SK-N-SH (cell line): ENCODE measurements at regions not wholly inside any gene's neighbourhood (a gene's known extent, or its start where the extent isn't known, plus 50 kb on each side); places are given as distances from the start of the nearest gene placed in this dataset.

Experiments
- CTCF ChIA-PET: fragments of 300-600, 350-600 bp; formaldehyde crosslinking; extraction: SDS; loops from one replicate; lab custom pipeline; 2021; lab: Yijun Ruan, JAX
- POLR2A ChIA-PET: fragments of 350-600 bp; sonication (Branson Sonifier 250); formaldehyde crosslinking; extraction: SDS; loops from one replicate; lab custom pipeline; 2020; ENCODE audit warnings: antibody characterized with exemption, inconsistent platforms; lab: Yijun Ruan, JAX
- DNase-seq: peaks from one replicate; pipeline ENCODE4 v3.0.0; 2012
- H2AFZ ChIP-seq: fragments of 200-600 bp; sonication (generic); 2 replicates; pipeline ENCODE4 v1.8.1; 2016; ENCODE audit warnings: antibody characterized with exemption, mild to moderate bottlenecking, low read depth
- H3F3A ChIP-seq: fragments of 200-600 bp; sonication (generic); replicated peaks from 2 replicates; pipeline ENCODE3; 2016; ENCODE audit warnings: antibody characterized with exemption, mild to moderate bottlenecking; ENCODE audit not compliant: insufficient read depth
- H3K27ac ChIP-seq, 2 experiments: fragments of 200-500 bp in 1 of 2; fragments of 200-600 bp in 1 of 2; sonication (Bioruptor generic) in 1 of 2; sonication (generic), shearing (Covaris generic) in 1 of 2; 2 replicates each; pipeline versions ENCODE4 v1.5.1 to v1.6.1; 2014 to 2016; ENCODE audit warnings: low read depth in 2 of 2, inconsistent platforms in 1 of 2, low read length in 1 of 2, mild to moderate bottlenecking in 1 of 2, mixed read lengths in 1 of 2
- H3K27me3 ChIP-seq: fragments of 200-600 bp; sonication (generic), shearing (Covaris generic); 2 replicates; pipeline ENCODE4 v1.6.1; 2016; ENCODE audit warnings: mixed run types; ENCODE audit not compliant: insufficient read depth
- H3K36me3 ChIP-seq, 2 experiments: fragments of 200-500 bp in 1 of 2; fragments of 200-600 bp in 1 of 2; sonication (Bioruptor generic) in 1 of 2; sonication (generic) in 1 of 2; replicated peaks in 1 of 2; 2 replicates each; pipeline versions ENCODE3 to v1.5.1; 2014 to 2016; ENCODE audit warnings: low read length in 1 of 2, mild to moderate bottlenecking in 1 of 2; ENCODE audit not compliant: insufficient read depth in 2 of 2, control insufficient read depth in 1 of 2
- H3K4me1 ChIP-seq, 2 experiments: fragments of 200-500 bp in 1 of 2; fragments of 200-600 bp in 1 of 2; sonication (Bioruptor generic) in 1 of 2; sonication (generic), shearing (Covaris generic) in 1 of 2; 2 replicates each; pipeline versions ENCODE4 v1.5.1 to v1.6.1; 2014 to 2016; ENCODE audit warnings: low read depth in 1 of 2, low read length in 1 of 2, mixed run types in 1 of 2; ENCODE audit not compliant: insufficient read depth in 2 of 2, control insufficient read depth in 1 of 2
- H3K4me2 ChIP-seq: fragments of 200-600 bp; sonication (generic), shearing (Covaris generic); 2 replicates; pipeline ENCODE4 v1.6.1; 2017; ENCODE audit warnings: mixed run types
- H3K4me3 ChIP-seq, 2 experiments: fragments of 200-500 bp in 1 of 2; fragments of 200-600 bp in 1 of 2; sonication (Bioruptor generic) in 1 of 2; sonication (generic), shearing (Covaris generic) in 1 of 2; 2 replicates each; pipeline versions ENCODE4 v1.5.1 to v1.8.1; 2014 to 2016; ENCODE audit warnings: low read depth in 2 of 2, inconsistent platforms in 1 of 2, low read length in 1 of 2, mild to moderate bottlenecking in 1 of 2, mixed read lengths in 1 of 2, moderate library complexity in 1 of 2
- H3K79me2 ChIP-seq: fragments of 200-600 bp; sonication (generic); 2 replicates; pipeline ENCODE4 v1.8.1; 2017; ENCODE audit warnings: mild to moderate bottlenecking; ENCODE audit not compliant: insufficient read depth
- H3K9ac ChIP-seq: fragments of 200-600 bp; sonication (generic); 2 replicates; pipeline ENCODE4 v1.6.1; 2017; ENCODE audit warnings: mixed run types
- H3K9me2 ChIP-seq: fragments of 200-600 bp; sonication (generic); 2 replicates; pipeline ENCODE4 v1.6.1; 2017; ENCODE audit warnings: mixed run types
- H3K9me3 ChIP-seq: fragments of 200-600 bp; sonication (generic); 2 replicates; pipeline ENCODE4 v1.6.1; 2017; ENCODE audit warnings: mixed run types, mild to moderate bottlenecking, moderate library complexity
- H4K20me1 ChIP-seq: fragments of 200-600 bp; sonication (generic); 2 replicates; pipeline ENCODE4 v1.6.1; 2017; ENCODE audit warnings: mild to moderate bottlenecking, mixed run types; ENCODE audit not compliant: insufficient read depth
- CHD2 ChIP-seq: fragments of 150-350 bp; IDR thresholded peaks from 2 replicates; pipeline ENCODE4 v1.6.1; 2018; ENCODE audit warnings: low read length; ENCODE audit not compliant: partially characterized antibody
- CTCF ChIP-seq: fragments of 200-600 bp; sonication (generic); IDR thresholded peaks from 2 replicates; pipeline ENCODE4 v1.6.1; 2017; ENCODE audit warnings: antibody characterized with exemption, mild to moderate bottlenecking, moderate library complexity
- FOSL2 ChIP-seq: IDR thresholded peaks from 2 replicates; pipeline ENCODE4 v1.4.0; 2012; ENCODE audit warnings: low read depth, mild to moderate bottlenecking, moderate library complexity, borderline replicate concordance
- IRF3 ChIP-seq: fragments of 150-350 bp; IDR thresholded peaks from 2 replicates; pipeline ENCODE4 v1.6.1; 2016; ENCODE audit warnings: mild to moderate bottlenecking, low read depth, low read length
- NRF1 ChIP-seq: IDR thresholded peaks from 2 replicates; pipeline ENCODE4 v1.6.1; 2012; ENCODE audit warnings: low read depth, mild to moderate bottlenecking, low read length
- RAD21 ChIP-seq: IDR thresholded peaks from 2 replicates; pipeline ENCODE4 v1.6.1; 2012; ENCODE audit warnings: mild to moderate bottlenecking, low read length
- RCOR1 ChIP-seq: fragments of 150-350 bp; IDR thresholded peaks from 2 replicates; pipeline ENCODE4 v1.6.1; 2017; ENCODE audit warnings: antibody characterized with exemption, low read length
- SMC3 ChIP-seq: IDR thresholded peaks from 2 replicates; pipeline ENCODE4 v1.6.1; 2012; ENCODE audit warnings: low read depth, low read length, improper control_type of control experiment
- TAF1 ChIP-seq: IDR thresholded peaks from 2 replicates; pipeline ENCODE4 v1.6.1; 2012; ENCODE audit warnings: low read depth, mild to moderate bottlenecking, low read length, moderate library complexity, borderline replicate concordance
- TCF12 ChIP-seq: IDR thresholded peaks from 2 replicates; pipeline ENCODE4 v1.4.0; 2012
- WGBS: methylation state at CpG from one replicate; pipeline ENCODE4 v1.1.6; 2017; ENCODE audit warnings: low lambda C conversion rate; 5-methylcytosine and 5-hydroxymethylcytosine counted together

DNA sequence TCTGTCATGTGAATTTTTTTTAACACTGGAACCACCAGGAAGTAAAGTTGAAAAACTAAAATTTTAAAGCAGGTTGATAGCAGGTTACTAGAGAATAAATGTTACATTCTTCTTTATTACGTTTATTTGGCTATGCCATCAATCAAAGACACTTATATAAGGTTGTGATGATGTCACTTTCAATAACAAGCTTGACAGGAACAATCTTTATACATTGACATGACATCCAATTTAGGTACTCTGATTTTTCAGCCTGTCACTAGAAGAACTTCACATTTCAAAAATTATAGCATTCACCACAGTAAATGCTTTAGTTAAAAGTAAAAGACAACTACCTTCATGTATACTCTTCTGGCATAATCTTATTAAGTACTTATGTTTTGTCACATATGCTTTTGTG lies 696.8 kb upstream of the NCAM2 start (continued):
- TF ChIP-seq TCF12 (no peak), CTCF (no peak), NRF1 (no peak), RAD21 (no peak), IRF3 (no peak), TAF1 (no peak), FOSL2 (no peak)
- TF ChIP-seq, all 33 proteins: peak for 0

GRCh38 chr21:20302084-20302483 lies 696.1 kb upstream of the NCAM2 start:
- 15% methylated on average over 6 of the region's 6 CpGs for WGBS
- POLR2A ChIA-PET, result no interaction called here
- CTCF ChIA-PET, result no interaction called here

DNA sequence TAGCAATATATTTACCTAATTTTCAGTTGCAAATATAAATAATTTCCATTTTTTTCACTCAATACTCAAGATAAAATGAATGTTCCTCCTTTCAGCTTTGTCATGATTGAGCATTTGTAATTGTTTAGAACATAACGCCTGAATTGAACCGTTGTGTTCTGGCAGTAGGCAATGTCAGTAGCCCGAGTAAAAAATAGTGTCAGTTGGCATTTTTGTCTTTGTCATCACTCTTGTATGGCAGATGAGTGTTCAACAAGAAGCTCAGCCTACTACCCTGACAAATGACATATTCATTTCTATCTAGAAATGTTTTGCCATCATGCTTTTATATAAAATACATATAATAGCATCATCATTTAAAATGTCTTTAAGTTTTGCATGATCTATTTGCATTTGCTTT lies 691.4 kb upstream of the NCAM2 start:
- H3K9ac ChIP-seq, result no peak overlapping the region
- no peak for TF ChIP-seq CHD2
- TF ChIP-seq TAF1, result no peak
- TF ChIP-seq RCOR1, result no peak
- CTCF ChIA-PET, result no interaction called here
- H3K9me3 ChIP-seq, result no peaks in the 10 kb centered on the region
- POLR2A ChIA-PET, result no interaction called here
- 29% methylated on average over 3 of the region's 3 CpGs for WGBS
- no peak for DNase-seq
- H3K4me3 ChIP-seq, result no peak overlapping the region
- no peaks in the 10 kb centered on the region for H3K36me3 ChIP-seq
- H3K4me1 ChIP-seq, result no peaks in the 10 kb centered on the region
- no peak overlapping the region for H3K27ac ChIP-seq
- H3K4me2 ChIP-seq, result no peak overlapping the region
- no peaks in the 10 kb centered on the region for H3K9me2 ChIP-seq
- H3F3A ChIP-seq, result no peaks in the 10 kb centered on the region
- no peaks in the 10 kb centered on the region for H3K27me3 ChIP-seq
- H3K79me2 ChIP-seq, result no peaks in the 10 kb centered on the region
- no peak overlapping the region for H2AFZ ChIP-seq
- no peaks in the 10 kb centered on the region for H4K20me1 ChIP-seq

More at GRCh38 chr21:20302084-20302483, 696.1 kb upstream of the NCAM2 start:
- Histone ChIP-seq H2AFZ (no peak overlapping the region), H3K9me3 (no peaks in the 10 kb centered on the region), H3K27me3 (no peaks in the 10 kb centered on the region), H3K79me2 (no peaks in the 10 kb centered on the region), H4K20me1 (no peaks in the 10 kb centered on the region), H3K4me3 (no peak overlapping the region), H3K9ac (no peak overlapping the region), H3K9me2 (no peaks in the 10 kb centered on the region), H3K36me3 (no peaks in the 10 kb centered on the region), H3K4me1 (no peaks in the 10 kb centered on the region), H3K27ac (no peak overlapping the region), H3F3A (no peaks in the 10 kb centered on the region), H3K4me2 (no peak overlapping the region)
- no peak for DNase-seq
- TF ChIP-seq SMC3, result no peak
